GM19324 (cell line): ENCODE measurements at regions not wholly inside any gene's neighbourhood (a gene's known extent, or its start where the extent isn't known, plus 50 kb on each side); places are given as distances from the start of the nearest gene placed in this dataset.
"Not testable (repeated sequence)": the region's sequence is repeated elsewhere in the genome, so short reads cannot be mapped to it uniquely, and the experiment has no call there.

Source experiments
- ATAC-seq: cut with Tn5 transposase; IDR thresholded peaks from one replicate; pipeline ENCODE4 v1.9.1; 2021; ENCODE audit warnings: mild to moderate bottlenecking, moderate library complexity; ENCODE audit not compliant: unreplicated experiment, low FRiP score

- no peak for ATAC-seq
Observed at GRCh38 chr4:91837608-91838029, 466.1 kb upstream of the GRID2 start.

- ATAC-seq = no peak
Observed at GRCh38 chr4:91838181-91838861, 465.4 kb upstream of the GRID2 start.

GRCh38 chr4:91840359-91840758, 463.4 kb upstream of the GRID2 start:
- no peak for ATAC-seq

GRCh38 chr4:91846233-91846632, 457.5 kb upstream of the GRID2 start:
- ATAC-seq = no peak

- ATAC-seq = no peak
Observed at GRCh38 chr4:91851456-91851855, 452.3 kb upstream of the GRID2 start.

GRCh38 chr4:91887926-91888325, 415.8 kb upstream of the GRID2 start:
- no peak for ATAC-seq

GRCh38 chr4:91891217-91891616, 412.5 kb upstream of the GRID2 start:
- not testable (repeated sequence) for ATAC-seq

GRCh38 chr4:91894006-91894405, 409.8 kb upstream of the GRID2 start:
- ATAC-seq = no peak

GRCh38 chr4:91904556-91904955, 399.2 kb upstream of the GRID2 start:
- no peak for ATAC-seq

- ATAC-seq = no peak
Observed at GRCh38 chr4:91909963-91910362, 393.8 kb upstream of the GRID2 start.

- no peak for ATAC-seq
Observed at GRCh38 chr4:91914176-91914804, 389.5 kb upstream of the GRID2 start.

GRCh38 chr4:91916219-91916618, 387.5 kb upstream of the GRID2 start:
- no peak for ATAC-seq

- no peak for ATAC-seq
Observed at GRCh38 chr4:91924625-91925024, 379.1 kb upstream of the GRID2 start.

- no peak for ATAC-seq
Observed at GRCh38 chr4:91935217-91935616, 368.5 kb upstream of the GRID2 start.

- no peak for ATAC-seq
Observed at GRCh38 chr4:91936311-91936710, 367.5 kb upstream of the GRID2 start.

- no peak for ATAC-seq
Observed at GRCh38 chr4:91957963-91958362, 345.8 kb upstream of the GRID2 start.

GRCh38 chr4:91958596-91958995, 345.2 kb upstream of the GRID2 start:
- ATAC-seq = no peak

- ATAC-seq = no peak
Observed at GRCh38 chr4:91961504-91961903, 342.3 kb upstream of the GRID2 start.

GRCh38 chr4:91963486-91963885, 340.3 kb upstream of the GRID2 start:
- no peak for ATAC-seq

GRCh38 chr4:91965166-91965565, 338.6 kb upstream of the GRID2 start:
- ATAC-seq = no peak

GRCh38 chr4:91973479-91974153, 330.1 kb upstream of the GRID2 start:
- no peak for ATAC-seq

GRCh38 chr4:91984466-91984865, 319.3 kb upstream of the GRID2 start:
- ATAC-seq = no peak
